ENCODE measurements at regions not wholly inside any gene's neighbourhood (a gene's known extent, or its start where the extent isn't known, plus 50 kb on each side); places are given as distances from the start of the nearest gene placed in this dataset.

DNA sequence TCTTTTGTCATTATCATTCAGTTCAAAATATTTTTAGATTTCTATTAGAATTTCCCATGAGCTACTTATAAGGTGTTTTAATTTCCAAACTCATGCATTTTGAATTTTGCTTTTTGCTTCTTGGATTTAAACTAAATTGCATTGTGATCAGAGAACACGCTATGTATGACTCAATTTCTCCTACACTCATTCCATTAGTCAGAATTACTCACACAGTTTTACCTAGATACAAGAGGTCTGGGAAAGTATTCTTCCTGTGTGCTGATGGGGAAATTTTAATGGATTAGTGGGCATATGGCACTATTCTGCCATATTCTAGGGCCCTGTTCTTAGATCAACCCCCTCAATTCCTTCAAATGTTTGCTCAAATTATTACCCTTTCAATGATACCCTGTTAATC, 49.9 kb upstream of the BMP5 start:
- Histone ChIP-seq H3K27me3 (no peaks in the 10 kb centered on the region), H3K27ac (no peak overlapping the region), H3K4me3 (no peak overlapping the region), H3K36me3 (no peaks in the 10 kb centered on the region), H3K9me3 (no peaks in the 10 kb centered on the region), H3K4me1 (no peaks in the 10 kb centered on the region)
- no peak for DNase-seq
- TF ChIP-seq, protein P1, sequence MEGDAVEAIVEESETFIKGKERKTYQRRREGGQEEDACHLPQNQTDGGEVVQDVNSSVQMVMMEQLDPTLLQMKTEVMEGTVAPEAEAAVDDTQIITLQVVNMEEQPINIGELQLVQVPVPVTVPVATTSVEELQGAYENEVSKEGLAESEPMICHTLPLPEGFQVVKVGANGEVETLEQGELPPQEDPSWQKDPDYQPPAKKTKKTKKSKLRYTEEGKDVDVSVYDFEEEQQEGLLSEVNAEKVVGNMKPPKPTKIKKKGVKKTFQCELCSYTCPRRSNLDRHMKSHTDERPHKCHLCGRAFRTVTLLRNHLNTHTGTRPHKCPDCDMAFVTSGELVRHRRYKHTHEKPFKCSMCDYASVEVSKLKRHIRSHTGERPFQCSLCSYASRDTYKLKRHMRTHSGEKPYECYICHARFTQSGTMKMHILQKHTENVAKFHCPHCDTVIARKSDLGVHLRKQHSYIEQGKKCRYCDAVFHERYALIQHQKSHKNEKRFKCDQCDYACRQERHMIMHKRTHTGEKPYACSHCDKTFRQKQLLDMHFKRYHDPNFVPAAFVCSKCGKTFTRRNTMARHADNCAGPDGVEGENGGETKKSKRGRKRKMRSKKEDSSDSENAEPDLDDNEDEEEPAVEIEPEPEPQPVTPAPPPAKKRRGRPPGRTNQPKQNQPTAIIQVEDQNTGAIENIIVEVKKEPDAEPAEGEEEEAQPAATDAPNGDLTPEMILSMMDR (IDR thresholded peaks at IDR 0.05) = no peak
- intact Hi-C loops (cut with DNase I; ENCODE audit: low total_unique reads) = no loop called here

Data from tibial artery (tissue), 4 donors.